MG63 (cell line): ENCODE measurements at regions not wholly inside any gene's neighbourhood (a gene's known extent, or its start where the extent isn't known, plus 50 kb on each side); places are given as distances from the start of the nearest gene placed in this dataset.
A peak's percentile ranks its signal among the peaks of the same experiment; 100 is the strongest.
"Not testable (repeated sequence)": the region's sequence is repeated elsewhere in the genome, so short reads cannot be mapped to it uniquely, and the experiment has no call there.

Experiments
- DNase-seq: peaks from one replicate; pipeline ENCODE4 v3.0.0-alpha.2; 2020
- H3K27me3 ChIP-seq: fragments of 250-450 bp; sonication (Bioruptor Pico); 2 replicates; pipeline ENCODE4 v1.5.1; 2020; ENCODE audit warnings: mild to moderate bottlenecking, moderate library complexity
- H3K36me3 ChIP-seq: fragments of 250-450 bp; sonication (Bioruptor Pico); 2 replicates; pipeline ENCODE4 v1.5.1; 2020; ENCODE audit warnings: mild to moderate bottlenecking, moderate library complexity
- H3K4me3 ChIP-seq: fragments of 250-450 bp; sonication (Bioruptor Pico); 2 replicates; pipeline ENCODE4 v1.5.1; 2020; ENCODE audit warnings: mild to moderate bottlenecking, moderate library complexity
- H3K9me3 ChIP-seq: fragments of 250-450 bp; sonication (Bioruptor Pico); 2 replicates; pipeline ENCODE4 v1.5.1; 2020; ENCODE audit warnings: mild to moderate bottlenecking, moderate library complexity

DNA sequence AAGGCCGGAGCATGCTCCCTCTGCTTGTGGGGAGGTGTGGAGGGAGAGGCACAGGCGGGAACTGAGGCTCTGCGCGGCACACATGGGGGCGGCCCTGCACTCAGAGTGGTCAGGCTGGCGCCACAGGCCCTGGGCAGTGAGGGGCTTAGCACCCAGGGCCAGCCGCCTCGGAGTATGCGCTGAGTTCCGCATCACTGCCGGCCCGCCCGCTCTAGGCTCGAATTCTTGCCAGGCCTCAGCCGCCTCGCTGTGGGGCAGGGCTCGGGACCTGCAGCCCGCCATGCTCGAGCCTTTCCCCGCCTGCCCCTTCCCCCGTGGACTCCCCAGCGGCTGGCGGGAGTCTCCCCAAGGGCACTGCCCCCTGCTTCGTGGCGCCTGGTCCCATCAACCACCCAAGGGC lies 905.9 kb downstream of the SPATA31A6 start:
- H3K4me3 ChIP-seq, H3K27me3 ChIP-seq, H3K36me3 ChIP-seq, H3K9me3 ChIP-seq, DNase-seq: not testable (repeated sequence)

DNA sequence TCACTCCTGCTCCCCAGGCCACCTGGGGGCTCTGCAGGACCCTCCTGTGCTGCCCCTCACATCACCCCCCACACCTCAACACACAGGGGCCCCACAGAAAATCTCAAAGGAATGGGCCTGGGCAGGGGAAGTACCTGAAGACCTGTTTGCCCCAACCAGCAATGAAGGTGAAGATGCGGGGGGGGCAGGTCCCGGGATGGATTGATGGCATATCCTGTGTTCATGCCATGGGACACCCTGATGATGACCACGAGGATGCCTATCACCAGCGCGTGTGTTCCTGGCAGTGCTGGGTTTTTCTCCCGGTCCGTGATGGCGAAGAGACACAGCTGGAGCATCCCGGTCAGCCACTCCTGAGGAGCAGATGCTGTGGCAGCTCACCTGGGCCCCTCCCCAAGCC lies 926.9 kb downstream of the SPATA31A6 start:
- H3K9me3 ChIP-seq, H3K27me3 ChIP-seq, H3K4me3 ChIP-seq, DNase-seq, H3K36me3 ChIP-seq: not testable (repeated sequence)

GRCh38 chr9:43112846-43113245 lies 929.4 kb downstream of the SPATA31A6 start:
- H3K4me3 ChIP-seq, H3K27me3 ChIP-seq, DNase-seq, H3K36me3 ChIP-seq, H3K9me3 ChIP-seq: not testable (repeated sequence)

- not testable (repeated sequence) for H3K36me3 ChIP-seq, H3K27me3 ChIP-seq, H3K4me3 ChIP-seq, H3K9me3 ChIP-seq
- peak; percentile 37 for DNase-seq
Measured at GRCh38 chr9:43115813-43116229, 932.4 kb downstream of the SPATA31A6 start.

- not testable (repeated sequence) for H3K9me3 ChIP-seq
Measured at GRCh38 chr9:43118088-43118865, 934.8 kb downstream of the SPATA31A6 start.

GRCh38 chr9:43119565-43119964 lies 936.1 kb downstream of the SPATA31A6 start:
- H3K4me3 ChIP-seq, DNase-seq, H3K27me3 ChIP-seq, H3K9me3 ChIP-seq, H3K36me3 ChIP-seq: not testable (repeated sequence)

More at GRCh38 chr9:43118088-43118865, 934.8 kb downstream of the SPATA31A6 start:
- H3K36me3 ChIP-seq, H3K27me3 ChIP-seq, H3K4me3 ChIP-seq, DNase-seq: not testable (repeated sequence)

DNA sequence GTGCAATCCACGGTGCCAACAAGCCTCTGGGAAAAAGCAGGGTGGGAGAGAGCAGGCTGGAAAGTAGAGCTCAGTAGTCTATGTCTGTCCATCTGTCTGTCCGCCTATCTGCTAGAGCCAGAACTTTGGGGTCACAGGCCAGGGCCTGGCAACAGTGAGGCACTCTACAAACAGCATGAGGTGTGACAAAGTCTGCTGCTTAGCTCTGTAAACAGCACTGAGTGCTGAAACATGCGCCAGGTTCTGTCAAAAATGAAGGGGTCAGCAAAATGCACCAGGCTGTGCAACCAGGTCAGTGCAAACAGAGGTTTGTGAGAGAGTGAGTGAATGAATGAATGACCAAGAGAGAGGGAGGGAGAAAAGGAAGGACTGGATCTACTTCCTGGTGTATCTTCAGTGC lies 936.5 kb downstream of the SPATA31A6 start:
- not testable (repeated sequence) for H3K36me3 ChIP-seq, H3K4me3 ChIP-seq

GRCh38 chr9:43125894-43126293 lies 942.4 kb downstream of the SPATA31A6 start:
- H3K27me3 ChIP-seq, H3K9me3 ChIP-seq, H3K36me3 ChIP-seq, DNase-seq, H3K4me3 ChIP-seq: not testable (repeated sequence)

More for the DNA sequence above, 936.5 kb downstream of the SPATA31A6 start:
- not testable (repeated sequence) for DNase-seq, H3K27me3 ChIP-seq, H3K9me3 ChIP-seq

- not testable (repeated sequence) for DNase-seq, H3K4me3 ChIP-seq, H3K9me3 ChIP-seq, H3K36me3 ChIP-seq, H3K27me3 ChIP-seq
Measured at GRCh38 chr9:43127026-43127775, 943.7 kb downstream of the SPATA31A6 start.

DNA sequence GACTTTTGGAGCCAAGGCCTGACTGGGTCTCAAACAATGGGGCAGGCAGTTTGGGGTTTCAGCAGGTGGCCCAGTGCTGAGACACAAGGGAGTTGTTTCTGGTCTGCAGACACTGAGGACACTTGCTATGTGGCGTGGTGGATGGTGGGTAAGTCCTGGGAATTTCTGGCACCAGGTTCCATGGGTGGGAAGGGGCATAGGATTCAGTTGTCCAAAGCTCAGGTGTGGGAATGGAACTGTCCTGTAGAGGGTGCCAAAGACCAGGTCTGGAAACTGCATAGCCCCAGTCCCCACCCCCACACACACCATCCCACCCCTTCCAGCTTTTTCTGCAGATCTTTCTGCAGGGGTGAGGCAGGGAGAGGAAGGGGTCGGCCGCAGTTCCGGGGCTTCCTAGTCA lies 944.5 kb downstream of the SPATA31A6 start:
- H3K27me3 ChIP-seq, H3K36me3 ChIP-seq, H3K4me3 ChIP-seq, H3K9me3 ChIP-seq, DNase-seq: not testable (repeated sequence)

GRCh38 chr9:43130744-43131171 lies 947.3 kb downstream of the SPATA31A6 start:
- not testable (repeated sequence) for H3K27me3 ChIP-seq, H3K36me3 ChIP-seq, H3K4me3 ChIP-seq, H3K9me3 ChIP-seq, DNase-seq

DNA sequence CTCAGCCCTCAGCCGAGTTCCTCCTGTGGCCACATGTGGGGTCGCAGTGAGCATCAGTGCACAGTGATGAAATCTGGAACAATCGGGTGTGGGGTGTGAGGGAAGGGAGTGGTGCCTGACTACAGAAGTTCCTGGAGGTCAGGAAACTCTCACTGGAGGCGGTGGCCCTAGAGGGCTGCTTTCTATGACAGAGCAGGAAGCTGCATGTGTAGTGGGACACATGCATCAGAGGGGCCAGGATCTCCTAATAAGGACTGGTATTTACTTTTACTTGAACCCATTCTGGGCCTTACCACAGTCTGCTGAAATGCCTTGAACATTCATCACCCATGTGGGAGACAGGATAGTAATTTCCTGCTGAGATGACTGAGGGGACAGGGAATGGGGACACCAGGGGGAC lies 952.0 kb downstream of the SPATA31A6 start:
- not testable (repeated sequence) for H3K27me3 ChIP-seq, H3K9me3 ChIP-seq, H3K4me3 ChIP-seq, H3K36me3 ChIP-seq, DNase-seq

DNA sequence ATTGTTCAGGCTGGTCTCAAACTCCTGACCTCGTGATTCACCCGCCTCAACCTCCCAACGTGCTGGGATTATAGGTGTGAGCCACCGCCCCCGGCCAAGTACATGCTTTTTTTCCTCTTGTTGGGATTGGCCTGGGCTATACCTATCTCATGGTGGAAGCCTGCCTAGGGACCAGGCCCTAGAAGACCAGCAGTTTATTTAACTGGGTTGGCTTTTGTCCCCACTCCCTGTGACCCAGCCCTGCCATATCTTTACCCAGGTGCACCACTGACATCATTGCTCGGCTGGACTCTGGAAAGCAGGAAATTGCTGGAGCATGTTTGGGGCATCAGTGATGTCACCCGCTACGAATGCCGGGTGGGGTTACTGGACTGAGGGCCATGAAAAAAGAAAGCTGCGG lies 955.5 kb downstream of the SPATA31A6 start:
- H3K36me3 ChIP-seq, H3K27me3 ChIP-seq, DNase-seq, H3K4me3 ChIP-seq, H3K9me3 ChIP-seq: not testable (repeated sequence)

- not testable (repeated sequence) for DNase-seq, H3K4me3 ChIP-seq, H3K27me3 ChIP-seq, H3K36me3 ChIP-seq, H3K9me3 ChIP-seq
Measured at GRCh38 chr9:43139349-43139748, 955.9 kb downstream of the SPATA31A6 start.

GRCh38 chr9:43139878-43140608 lies 956.6 kb downstream of the SPATA31A6 start:
- H3K27me3 ChIP-seq, H3K36me3 ChIP-seq, DNase-seq, H3K4me3 ChIP-seq, H3K9me3 ChIP-seq: not testable (repeated sequence)
